Neuron (in vitro differentiated cells): ENCODE measurements at regions not wholly inside any gene's neighbourhood (a gene's known extent, or its start where the extent isn't known, plus 50 kb on each side); places are given as distances from the start of the nearest gene placed in this dataset.
"Not testable (repeated sequence)": the region's sequence is repeated elsewhere in the genome, so short reads cannot be mapped to it uniquely, and the experiment has no call there.

Experiments
- H2AFZ ChIP-seq: one replicate; pipeline ENCODE4 v1.6.1; 2013; ENCODE audit warnings: low read depth, mild to moderate bottlenecking, inconsistent platforms, low read length, moderate library complexity
- H3K27me3 ChIP-seq: one replicate; pipeline ENCODE4 v1.6.1; 2013; ENCODE audit warnings: low read length; ENCODE audit not compliant: insufficient read depth
- H3K36me3 ChIP-seq: one replicate; pipeline ENCODE4 v1.6.1; 2013; ENCODE audit warnings: low read length; ENCODE audit not compliant: insufficient read depth
- H3K4me1 ChIP-seq: one replicate; pipeline ENCODE4 v1.6.1; 2013; ENCODE audit warnings: low read length; ENCODE audit not compliant: insufficient read depth
- H3K4me3 ChIP-seq: 2 replicates; pipeline ENCODE4 v1.5.1; 2013; ENCODE audit warnings: mild to moderate bottlenecking, low read length, moderate library complexity
- H3K9me3 ChIP-seq: one replicate; pipeline ENCODE4 v1.6.1; 2013; ENCODE audit warnings: low read length

DNA sequence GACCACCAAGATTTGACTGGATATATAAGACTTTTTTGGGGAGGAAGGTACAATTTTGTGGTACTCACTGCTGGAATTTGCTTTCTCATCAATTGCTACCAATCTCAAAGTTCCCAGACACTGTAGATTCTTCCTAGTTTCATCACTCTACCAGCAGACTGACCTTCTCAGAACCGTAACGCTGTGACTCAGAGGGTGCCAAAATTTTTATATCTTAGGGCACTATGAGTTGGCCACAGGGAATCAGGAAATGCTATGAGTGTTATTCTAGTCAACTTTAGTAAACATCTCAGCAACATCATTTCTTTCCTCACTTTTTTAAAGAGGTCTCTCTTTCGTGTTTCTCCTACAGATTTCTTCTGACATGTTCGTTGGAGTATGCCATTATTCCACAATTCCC, 499.0 kb downstream of the TMX3 start:
- H3K4me3 ChIP-seq = no peak overlapping the region
- peak overlapping the region; percentile 26 for H2AFZ ChIP-seq
- H3K4me1 ChIP-seq = peaks cover 2% of the 10 kb centered on the region
- H3K36me3 ChIP-seq = no peaks in the 10 kb centered on the region
- no peaks in the 10 kb centered on the region for H3K27me3 ChIP-seq
- H3K9me3 ChIP-seq = no peaks in the 10 kb centered on the region

DNA sequence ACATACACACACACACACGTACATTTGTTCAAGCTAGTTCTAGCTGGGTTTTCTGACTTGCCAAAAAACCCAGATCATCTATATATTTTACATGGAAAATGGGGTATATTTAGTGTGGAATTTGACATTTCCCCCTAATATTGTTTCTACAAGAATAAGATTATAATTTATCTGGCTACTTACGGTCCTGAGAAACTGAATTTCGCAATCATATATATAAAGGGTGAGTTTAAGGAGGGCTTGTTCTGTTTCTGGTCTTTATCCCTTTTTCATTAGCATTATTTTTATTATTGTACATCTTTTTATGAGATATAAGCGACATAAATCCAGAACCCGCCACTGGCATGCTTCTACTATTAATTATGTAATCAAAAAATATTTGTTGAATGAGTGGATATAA, 528.9 kb downstream of the TMX3 start:
- no peaks in the 10 kb centered on the region for H3K27me3 ChIP-seq
- no peaks in the 10 kb centered on the region for H3K36me3 ChIP-seq
- H2AFZ ChIP-seq = no peak overlapping the region
- H3K4me3 ChIP-seq = no peak overlapping the region
- no peaks in the 10 kb centered on the region for H3K4me1 ChIP-seq
- no peaks in the 10 kb centered on the region for H3K9me3 ChIP-seq

DNA sequence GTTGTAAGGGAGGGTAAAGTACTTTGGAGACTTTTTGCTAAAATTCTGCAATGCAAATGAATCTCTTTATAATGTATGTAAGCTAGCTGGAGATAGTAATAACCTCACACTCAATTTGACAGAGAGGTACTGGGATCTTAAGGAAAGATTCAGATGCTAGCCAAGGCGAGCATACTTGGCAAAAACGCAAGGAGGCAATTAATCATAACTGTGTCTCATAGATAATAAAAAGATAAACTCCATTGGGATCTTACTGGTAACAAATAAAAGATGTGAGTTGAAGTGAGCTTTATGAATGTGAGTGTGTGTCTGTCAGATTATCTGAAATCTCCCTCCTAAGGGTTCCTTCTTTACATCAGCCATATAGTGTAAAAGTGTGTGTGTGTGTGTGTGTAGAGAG, 533.0 kb downstream of the TMX3 start:
- no peaks in the 10 kb centered on the region for H3K36me3 ChIP-seq
- H3K4me3 ChIP-seq = no peak overlapping the region
- no peaks in the 10 kb centered on the region for H3K27me3 ChIP-seq

DNA sequence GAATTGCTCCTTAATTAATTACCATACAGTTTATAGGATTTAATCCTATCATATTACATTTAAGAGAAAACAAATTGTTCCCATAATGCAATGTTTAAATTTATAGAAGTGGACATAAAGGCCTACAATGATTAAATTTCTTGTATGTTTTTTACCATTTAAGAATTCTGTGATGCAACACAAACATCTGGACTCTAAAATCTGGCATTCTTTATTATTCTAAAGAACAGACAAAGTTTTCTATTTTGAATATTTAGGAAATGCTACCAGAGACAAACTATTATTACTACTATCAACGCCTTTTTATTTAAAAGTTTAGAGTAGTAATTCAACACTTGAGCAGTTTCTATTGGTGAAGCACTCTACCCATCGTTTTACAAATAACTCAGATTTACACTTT, 535.1 kb downstream of the TMX3 start:
- Histone ChIP-seq H3K4me3 (no peak overlapping the region), H2AFZ (no peak overlapping the region), H3K36me3 (no peaks in the 10 kb centered on the region), H3K9me3 (no peaks in the 10 kb centered on the region), H3K27me3 (no peaks in the 10 kb centered on the region), H3K4me1 (no peaks in the 10 kb centered on the region)

More for the DNA sequence above, 533.0 kb downstream of the TMX3 start:
- Histone ChIP-seq H2AFZ (no peak overlapping the region), H3K9me3 (no peaks in the 10 kb centered on the region), H3K4me1 (no peaks in the 10 kb centered on the region)

DNA sequence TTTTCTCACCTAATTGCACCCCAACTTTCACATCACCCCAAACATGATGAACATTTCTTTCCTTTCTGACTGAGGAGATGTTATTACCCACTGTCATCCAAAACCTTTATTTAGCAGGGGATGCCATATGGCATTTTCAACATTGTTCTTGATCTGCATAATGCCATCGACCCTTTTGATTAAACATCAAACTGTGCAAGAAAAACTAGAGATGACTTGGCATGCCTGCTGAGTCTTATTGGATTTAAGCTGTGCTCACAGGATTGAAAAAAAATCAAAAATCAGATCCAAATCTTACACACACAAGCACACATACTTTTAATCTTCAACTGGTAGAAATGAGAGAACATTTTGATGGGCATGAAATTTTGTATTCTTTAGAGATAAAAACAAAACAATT, 536.0 kb downstream of the TMX3 start:
- H3K9me3 ChIP-seq = no peaks in the 10 kb centered on the region
- H2AFZ ChIP-seq = no peak overlapping the region
- H3K4me3 ChIP-seq = no peak overlapping the region
- H3K27me3 ChIP-seq = no peaks in the 10 kb centered on the region
- H3K4me1 ChIP-seq = no peaks in the 10 kb centered on the region
- H3K36me3 ChIP-seq = no peaks in the 10 kb centered on the region

DNA sequence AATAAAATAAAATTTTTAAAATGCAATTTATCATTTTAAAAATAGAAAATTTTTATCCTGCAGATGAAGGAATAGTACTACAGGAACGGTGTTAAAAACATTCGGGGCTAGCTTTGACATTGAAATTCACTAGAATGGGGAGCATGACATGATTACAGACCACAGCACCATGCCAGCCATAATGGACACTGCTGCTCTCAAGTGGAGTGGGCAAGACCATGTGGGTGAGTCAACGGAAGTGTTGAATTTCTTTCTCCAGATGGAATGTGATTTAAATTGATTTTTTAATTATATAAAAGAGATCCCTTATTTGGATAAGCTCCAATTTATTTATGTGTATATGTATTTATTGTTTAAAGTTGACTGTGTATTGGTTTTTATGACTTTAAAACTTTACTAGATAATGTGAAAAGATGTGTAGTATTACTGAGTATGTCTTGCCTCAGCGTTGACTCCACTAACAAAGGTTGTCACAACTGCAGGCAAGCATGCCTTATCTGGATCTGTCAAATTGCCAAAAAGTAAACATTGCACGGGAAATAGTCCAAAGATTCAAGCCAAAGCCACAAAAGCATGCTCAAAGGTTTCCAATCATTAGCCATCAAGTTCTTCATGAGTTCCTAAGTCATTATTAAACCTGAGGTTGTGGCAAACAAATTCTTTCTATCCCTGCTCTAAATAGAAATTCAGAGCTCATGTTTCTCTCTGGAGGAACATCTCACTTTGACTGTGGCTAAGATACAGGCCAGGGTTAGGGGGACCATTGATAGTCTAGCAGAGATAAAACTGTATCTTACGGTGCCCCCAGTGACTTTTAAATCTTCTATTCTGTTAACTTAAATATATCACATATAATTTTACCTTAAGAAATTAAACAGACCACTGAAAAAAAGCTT, 536.9 kb downstream of the TMX3 start:
- H3K27me3 ChIP-seq = no peaks in the 10 kb centered on the region

DNA sequence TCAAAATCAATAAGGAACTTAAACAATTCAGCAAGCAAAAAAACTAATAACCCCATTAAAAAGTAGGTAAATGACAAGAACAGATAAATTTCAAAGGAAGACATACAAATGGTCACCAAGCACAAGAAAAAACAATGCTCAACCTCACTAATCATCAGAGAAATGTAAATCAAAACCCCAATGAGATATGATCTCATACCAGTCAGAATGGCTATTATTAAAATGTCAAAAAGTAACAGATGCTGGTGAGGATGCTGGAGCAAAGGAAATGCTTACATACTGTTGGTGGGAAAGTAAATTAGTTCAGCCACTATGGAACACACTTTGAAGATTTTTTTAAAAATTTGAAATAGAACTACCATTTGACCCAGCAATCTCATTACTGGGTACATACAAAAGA, 538.0 kb downstream of the TMX3 start:
- no peaks in the 10 kb centered on the region for H3K9me3 ChIP-seq
- H3K36me3 ChIP-seq = no peaks in the 10 kb centered on the region
- no peak overlapping the region for H3K4me3 ChIP-seq
- H3K27me3 ChIP-seq = no peaks in the 10 kb centered on the region
- H3K4me1 ChIP-seq = no peaks in the 10 kb centered on the region
- no peak overlapping the region for H2AFZ ChIP-seq

More for the DNA sequence above, 536.9 kb downstream of the TMX3 start:
- H3K36me3 ChIP-seq = no peaks in the 10 kb centered on the region
- H3K9me3 ChIP-seq = no peaks in the 10 kb centered on the region
- no peaks in the 10 kb centered on the region for H3K4me1 ChIP-seq
- no peak overlapping the region for H3K4me3 ChIP-seq
- H2AFZ ChIP-seq = no peak overlapping the region

DNA sequence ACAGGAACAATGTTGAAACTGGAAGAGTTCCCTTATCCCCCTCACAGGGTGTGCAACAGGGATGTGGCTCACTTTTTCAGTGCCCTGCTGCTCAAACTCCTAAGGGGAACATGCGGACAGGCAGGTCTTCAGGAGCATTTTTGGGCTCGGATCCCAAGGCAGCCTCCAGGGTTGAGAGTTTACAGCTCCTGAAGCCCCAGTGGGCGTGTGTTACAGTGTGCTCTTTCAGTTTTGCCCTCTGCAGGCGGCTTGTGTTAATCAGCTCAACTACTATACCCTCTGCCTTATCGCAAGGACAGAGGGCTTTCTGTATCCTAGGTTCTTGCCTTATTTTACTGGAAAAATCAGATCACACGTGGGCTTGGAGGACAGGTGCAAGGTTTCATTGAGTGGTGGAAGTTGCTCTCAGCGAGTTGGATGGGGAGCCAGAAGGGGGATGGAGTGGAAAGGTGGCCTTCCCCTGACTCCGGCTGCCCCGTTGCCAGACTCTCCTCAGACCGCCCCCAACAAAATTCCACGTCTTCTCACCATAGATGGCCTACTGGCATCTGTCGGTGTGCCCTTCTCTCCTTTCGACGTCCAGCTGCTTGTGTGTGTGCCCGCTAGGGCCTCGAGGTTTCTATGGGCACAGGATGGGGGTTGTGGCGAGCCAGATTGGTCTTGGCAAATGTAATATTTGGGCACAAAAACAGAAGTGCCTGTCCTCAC, 541.9 kb downstream of the TMX3 start:
- Histone ChIP-seq H3K27me3 (no peaks in the 10 kb centered on the region), H2AFZ (no peak overlapping the region), H3K4me1 (no peaks in the 10 kb centered on the region), H3K4me3 (no peak overlapping the region), H3K9me3 (no peaks in the 10 kb centered on the region), H3K36me3 (no peaks in the 10 kb centered on the region)

DNA sequence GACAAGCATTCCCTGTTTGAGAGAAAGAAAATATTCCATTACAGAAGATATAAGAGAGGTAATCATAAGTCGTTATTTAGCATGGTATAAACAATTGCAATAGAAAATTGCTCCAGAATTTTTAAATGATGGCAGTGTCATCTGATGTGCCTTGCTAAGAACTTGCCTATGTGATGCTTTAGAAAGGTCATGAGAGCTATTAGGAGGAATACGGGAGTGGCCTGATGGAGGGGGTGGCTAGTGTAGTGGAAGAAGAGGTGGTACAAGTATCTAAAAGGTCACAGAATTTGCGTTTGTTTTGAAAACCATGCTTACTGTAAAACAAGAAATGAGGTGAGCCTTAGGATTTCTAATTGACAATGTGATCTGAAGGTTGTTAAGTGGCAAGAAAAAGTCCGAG, 550.0 kb downstream of the TMX3 start:
- H3K4me1 ChIP-seq = no peaks in the 10 kb centered on the region
- no peak overlapping the region for H3K4me3 ChIP-seq
- no peak overlapping the region for H2AFZ ChIP-seq
- H3K36me3 ChIP-seq = no peaks in the 10 kb centered on the region
- no peaks in the 10 kb centered on the region for H3K27me3 ChIP-seq
- no peaks in the 10 kb centered on the region for H3K9me3 ChIP-seq

DNA sequence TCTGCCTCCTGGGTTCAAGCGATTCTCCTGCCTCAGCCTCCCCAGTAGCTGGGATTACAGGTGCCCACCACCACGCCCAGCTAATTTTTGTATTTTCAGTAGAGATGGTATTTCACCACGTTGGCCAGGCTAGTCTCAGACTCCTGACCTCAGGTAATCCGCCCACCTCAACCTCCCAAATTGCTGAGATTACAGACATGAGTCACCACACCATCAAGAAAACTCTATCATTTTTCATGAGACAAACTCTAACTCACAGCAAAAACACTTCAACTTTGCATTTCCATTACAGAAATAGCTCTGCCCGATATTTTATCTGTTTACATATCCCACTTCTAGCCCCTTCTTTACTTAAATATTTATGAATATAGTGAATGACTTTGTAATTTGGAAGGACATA, 561.1 kb downstream of the TMX3 start:
- not testable (repeated sequence) for H3K9me3 ChIP-seq

DNA sequence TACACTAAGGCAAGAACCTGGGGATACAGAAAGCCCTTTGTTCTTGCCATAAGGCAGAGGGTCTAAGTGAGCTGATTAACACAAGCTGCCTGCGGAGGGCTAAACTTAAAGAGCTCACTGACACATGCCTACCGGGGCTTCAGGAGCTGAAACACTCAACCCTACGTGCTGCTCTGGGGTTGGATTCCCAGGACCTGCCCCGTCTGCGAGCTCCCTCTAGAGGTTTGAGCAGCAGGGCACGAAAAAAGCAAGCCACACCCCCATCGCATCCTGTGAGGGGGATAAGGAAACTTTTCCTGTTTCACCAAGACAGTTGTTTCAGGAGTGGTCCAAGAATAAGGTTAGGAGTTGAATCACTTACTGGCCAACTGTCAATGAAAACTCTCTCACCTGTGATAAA, 562.1 kb downstream of the TMX3 start:
- Histone ChIP-seq H2AFZ (no peak overlapping the region), H3K27me3 (no peaks in the 10 kb centered on the region), H3K9me3 (no peaks in the 10 kb centered on the region), H3K4me1 (peaks cover 7% of the 10 kb centered on the region), H3K36me3 (no peaks in the 10 kb centered on the region), H3K4me3 (no peak overlapping the region)

More for the DNA sequence above, 561.1 kb downstream of the TMX3 start:
- not testable (repeated sequence) for H3K36me3 ChIP-seq, H3K4me3 ChIP-seq, H2AFZ ChIP-seq, H3K27me3 ChIP-seq, H3K4me1 ChIP-seq

DNA sequence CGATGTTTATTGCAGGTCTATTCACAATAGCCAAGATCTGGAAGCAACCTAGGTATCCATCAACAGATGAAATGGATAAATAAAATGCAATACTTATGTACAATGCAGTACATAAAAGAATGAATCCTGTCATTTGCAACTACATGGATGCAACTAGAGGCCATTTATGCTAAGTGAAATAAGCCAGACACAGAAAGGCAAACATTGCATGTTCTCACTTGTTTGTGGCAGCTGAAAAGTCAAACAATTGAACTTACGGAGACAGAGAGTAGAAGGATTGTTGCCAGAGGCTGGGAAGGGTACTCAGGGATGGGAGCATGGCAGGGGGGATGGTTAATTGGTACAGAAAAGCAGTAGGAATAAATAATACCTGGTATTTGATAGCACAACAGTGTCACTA, 563.9 kb downstream of the TMX3 start:
- no peaks in the 10 kb centered on the region for H3K9me3 ChIP-seq
- no peaks in the 10 kb centered on the region for H3K27me3 ChIP-seq
- H3K4me3 ChIP-seq = no peak overlapping the region
- no peak overlapping the region for H2AFZ ChIP-seq
- peaks cover 8% of the 10 kb centered on the region for H3K4me1 ChIP-seq
- H3K36me3 ChIP-seq = no peaks in the 10 kb centered on the region

DNA sequence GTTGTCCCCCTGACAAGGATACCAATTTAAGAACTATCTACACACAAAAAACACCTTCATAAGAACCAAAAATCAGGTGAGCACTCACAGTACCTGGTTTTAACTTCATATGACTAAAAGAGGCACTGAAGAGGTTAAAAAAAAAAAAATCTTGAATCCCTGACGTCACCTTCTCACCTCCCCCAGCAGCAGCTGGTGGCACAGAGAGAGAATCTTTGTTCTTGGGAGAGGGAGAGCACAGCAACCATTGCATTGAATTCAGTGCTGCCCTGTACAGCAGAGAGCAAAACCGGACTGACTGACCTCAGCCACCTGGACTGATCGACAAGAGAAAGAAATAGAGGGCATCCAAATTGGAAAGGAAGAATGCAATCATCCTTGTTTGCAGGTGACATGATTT, 566.0 kb downstream of the TMX3 start:
- H3K4me1 ChIP-seq = peaks cover 8% of the 10 kb centered on the region
- no peaks in the 10 kb centered on the region for H3K36me3 ChIP-seq
- no peaks in the 10 kb centered on the region for H3K9me3 ChIP-seq
- no peak overlapping the region for H2AFZ ChIP-seq
- no peaks in the 10 kb centered on the region for H3K27me3 ChIP-seq
- H3K4me3 ChIP-seq = no peak overlapping the region
